NCI-H128 (cell line): ENCODE measurements at regions not wholly inside any gene's neighbourhood (a gene's known extent, or its start where the extent isn't known, plus 50 kb on each side); places are given as distances from the start of the nearest gene placed in this dataset.
"Not testable (repeated sequence)": the region's sequence is repeated elsewhere in the genome, so short reads cannot be mapped to it uniquely, and the experiment has no call there.

Experiments
- DNase-seq: peaks from one replicate; lab custom pipeline; 2025; ENCODE audit not compliant: unreplicated experiment; lab: John Stamatoyannopoulos, UW

DNA sequence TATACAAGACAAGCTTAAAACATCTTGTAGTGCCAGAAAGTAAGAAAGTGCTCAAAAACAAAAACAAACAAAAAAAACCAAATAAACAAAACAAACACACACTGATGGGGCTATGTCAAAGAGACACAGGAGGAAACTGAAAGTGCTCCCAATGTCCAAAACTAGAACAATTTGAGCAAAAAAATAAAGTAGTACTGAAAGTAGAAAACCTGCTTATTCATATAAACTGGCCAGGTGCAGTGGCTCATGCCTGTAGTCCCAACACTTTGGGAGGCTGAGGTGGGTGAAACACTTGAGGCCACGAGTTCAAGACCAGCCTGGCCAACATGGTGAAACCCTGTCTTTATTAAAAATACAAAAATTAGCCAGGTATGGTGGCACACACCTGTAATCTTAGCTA is 129.9 kb downstream of the GLUL start:
- no peak for DNase-seq

DNA sequence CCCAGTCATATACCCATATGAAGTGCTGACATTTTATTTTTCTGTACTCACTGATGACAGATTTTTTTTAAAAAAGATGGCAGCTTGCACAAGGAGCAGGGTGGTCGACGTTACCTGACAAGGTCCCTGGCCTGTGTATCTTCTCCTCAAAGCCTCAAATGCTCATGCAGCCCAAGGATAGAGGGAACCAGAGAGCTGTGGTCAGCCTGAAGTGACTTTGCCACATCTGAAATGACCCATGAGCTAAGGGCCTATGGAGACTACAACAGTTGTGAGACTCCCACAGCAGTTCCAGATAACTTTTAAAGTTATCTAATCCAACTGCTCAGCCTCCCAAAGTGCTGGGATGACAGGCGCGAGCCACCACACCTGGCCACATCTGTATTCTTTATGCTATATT is 131.1 kb downstream of the GLUL start:
- no peak for DNase-seq

DNA sequence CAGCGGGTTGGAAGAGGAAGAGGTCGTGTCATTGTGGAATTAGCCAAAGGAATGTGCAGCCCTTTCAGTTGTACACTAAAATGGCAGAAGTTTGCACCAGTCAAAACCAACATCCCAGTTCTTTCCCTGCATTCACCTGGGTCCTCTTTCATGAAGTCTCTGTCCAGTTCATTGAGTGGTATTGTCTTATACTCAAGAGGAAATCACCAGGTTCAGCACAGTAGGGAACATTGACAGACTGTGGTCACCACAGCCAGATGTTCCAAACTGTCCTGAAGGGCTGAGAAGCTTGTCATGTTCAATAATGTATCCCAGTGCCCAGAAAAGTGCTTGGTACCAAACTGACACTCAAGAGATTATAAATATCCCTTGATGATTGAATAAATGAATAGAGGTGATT is 131.6 kb downstream of the GLUL start:
- DNase-seq = no peak

DNA sequence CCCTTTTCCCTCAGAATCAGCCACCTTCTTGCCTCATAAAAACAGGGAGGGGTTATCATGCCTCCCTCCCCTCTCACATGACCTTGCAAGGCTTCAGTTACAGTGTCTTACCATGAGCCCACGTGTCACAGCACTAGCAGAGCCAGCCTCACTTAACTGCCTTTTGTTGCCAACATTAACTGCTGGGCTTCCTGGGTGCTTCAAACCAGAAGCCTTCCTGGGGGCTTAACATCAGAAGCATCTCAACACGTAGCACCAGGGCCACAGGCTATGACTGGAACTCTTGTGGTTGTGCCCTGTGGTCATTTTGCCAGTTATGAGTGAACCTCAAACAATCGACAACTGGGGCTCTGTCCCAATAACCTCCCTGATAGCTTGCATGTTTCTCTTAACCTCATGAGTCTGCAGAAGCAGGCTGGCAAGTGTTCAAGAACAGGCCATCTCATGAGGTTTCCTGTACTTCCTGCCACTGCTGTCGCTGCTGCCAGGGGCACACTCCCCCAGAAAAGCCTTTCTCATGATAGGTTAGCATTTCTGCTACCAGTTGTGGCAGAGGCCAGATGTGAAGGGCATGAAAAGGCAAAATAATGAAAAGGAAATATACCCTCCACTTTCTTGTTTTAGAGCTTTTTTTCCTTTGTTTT is 132.2 kb downstream of the GLUL start:
- no peak for DNase-seq

DNA sequence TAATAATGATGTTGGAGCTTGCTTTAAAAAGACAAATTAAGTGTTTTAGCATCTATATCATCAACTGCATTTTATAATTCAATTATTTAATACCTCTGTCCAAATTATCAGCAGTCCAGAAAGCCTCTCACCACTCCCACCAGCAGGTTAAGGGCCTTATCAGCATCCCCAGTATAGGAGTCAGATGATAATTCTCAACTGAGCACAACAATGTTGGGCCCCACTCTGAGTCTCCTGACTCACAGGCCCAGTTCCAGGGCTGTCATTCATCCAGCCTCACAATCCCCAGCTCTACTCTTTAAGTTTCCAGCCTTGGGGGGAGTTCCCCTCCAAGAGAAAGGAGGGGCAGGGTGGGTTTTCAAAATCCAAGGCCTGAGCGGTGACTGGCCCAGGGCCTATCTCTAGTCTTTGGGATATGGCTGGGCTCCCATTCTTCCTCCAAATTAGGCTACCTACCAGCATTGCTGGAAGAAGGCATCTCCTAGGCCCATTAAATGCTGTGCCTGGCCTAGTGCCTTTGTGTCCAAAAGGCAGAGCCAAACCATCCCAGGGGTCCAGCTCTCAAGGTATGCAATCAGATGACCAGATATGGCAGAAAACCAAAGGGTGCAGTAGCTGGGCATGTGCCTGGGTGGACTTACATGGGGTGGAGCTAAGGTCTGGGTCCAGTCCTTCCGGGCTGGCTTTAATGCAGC is 134.1 kb downstream of the GLUL start:
- no peak for DNase-seq

DNA sequence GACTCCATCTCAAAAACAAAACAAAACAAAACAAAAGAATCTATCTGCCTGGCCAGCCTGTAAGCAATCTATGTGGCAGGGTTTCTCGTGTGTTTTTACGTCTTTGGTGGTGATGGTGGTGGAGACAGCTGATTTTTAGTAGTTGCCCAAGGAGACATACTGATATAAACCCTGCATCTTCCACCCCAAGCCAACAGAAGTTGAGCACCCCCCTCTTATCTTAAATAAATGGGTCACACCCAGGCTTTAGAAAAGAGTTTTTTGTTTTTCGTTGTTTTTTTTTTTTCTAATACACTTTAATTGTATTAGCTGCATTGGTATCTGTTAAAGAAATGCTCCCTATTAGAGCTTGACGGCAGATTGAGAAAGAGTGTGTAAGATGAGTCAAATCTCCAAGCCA is 134.7 kb downstream of the GLUL start:
- DNase-seq = no peak

DNA sequence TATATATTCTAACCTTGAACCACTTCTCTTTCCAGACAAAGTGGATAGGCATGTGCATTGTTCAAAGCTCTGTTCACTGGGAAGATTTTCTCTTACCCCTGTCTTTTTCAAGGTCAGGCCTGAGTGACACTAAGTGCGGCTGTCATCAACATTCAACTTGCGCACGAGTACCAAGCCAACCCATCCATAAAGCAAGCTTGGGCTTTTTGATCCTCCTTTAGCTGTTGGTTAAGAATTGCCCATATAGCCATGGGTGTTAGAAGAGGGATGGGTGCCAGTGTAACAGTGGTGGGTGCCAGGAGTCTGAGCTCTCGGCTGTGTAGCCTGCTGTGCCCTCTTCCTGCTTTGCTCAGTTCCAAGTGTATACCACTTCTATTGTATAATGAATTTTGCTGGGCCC is 136.1 kb downstream of the GLUL start:
- DNase-seq = no peak

DNA sequence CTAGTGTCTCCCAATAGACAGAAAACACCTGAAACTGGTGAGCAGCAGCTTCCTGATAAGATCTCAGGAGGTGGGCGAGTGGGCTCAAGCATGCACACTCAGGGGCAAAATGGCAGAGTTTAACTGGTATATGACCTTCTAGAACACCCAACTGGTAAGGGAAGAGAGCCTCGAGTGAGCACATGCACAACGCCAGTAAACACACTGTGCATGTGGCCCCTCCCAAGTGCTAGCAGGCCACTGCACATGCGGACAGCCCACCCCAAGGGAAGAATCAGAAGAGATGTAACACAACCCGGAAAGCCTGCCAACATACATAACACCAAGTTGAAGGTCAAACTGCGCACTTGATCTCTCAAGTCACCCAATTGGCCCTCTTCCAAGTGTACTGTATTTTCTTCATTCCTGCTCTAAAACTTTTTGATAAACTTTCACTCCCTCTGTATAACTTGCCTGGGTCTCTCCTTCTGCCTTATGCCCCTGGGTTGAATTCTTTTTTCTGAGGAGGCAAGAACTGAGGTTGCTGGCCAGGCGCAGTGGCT is 138.2 kb downstream of the GLUL start:
- no peak for DNase-seq

DNA sequence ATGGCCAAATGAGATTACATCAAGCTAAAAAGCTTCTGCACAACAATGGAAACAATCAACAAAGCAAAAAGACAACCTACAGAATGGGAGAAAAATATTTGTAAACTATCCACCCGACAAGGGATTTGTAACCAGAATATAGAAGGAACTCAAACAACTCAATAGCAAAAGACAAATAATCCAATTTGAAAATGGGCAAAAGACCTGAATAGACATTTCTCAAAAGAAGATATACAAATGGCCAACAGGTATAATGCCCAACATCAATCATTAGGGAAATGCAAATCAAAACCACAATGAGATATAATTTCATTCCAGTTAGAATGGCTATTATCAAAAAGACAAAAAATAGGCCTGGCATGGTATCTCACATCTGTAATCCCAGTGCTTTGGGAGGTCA is 140.0 kb downstream of the GLUL start:
- no peak for DNase-seq

DNA sequence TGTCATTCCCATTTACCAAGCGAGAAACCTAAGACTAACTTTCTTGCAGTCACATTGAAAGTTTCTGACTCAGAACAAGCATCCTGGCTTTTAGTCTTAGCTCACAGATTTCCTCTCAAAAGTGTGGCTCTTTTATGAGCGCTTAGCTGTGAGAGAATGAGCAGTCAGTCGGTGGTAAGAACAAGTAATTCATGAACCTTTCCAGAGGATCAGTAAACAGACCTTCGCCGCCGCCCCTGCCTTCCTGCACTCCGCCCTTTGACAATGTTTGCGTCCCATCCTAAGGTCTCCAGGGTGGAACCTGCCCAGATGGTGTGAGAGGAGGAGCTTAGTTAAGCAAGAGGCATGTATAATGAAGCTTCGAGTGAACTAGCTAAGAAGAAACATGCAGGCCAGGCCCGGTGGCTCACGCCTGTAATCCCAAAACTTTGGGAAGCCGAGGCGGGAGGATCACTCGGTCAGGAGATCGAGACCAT is 142.4 kb downstream of the GLUL start:
- DNase-seq = no peak

DNA sequence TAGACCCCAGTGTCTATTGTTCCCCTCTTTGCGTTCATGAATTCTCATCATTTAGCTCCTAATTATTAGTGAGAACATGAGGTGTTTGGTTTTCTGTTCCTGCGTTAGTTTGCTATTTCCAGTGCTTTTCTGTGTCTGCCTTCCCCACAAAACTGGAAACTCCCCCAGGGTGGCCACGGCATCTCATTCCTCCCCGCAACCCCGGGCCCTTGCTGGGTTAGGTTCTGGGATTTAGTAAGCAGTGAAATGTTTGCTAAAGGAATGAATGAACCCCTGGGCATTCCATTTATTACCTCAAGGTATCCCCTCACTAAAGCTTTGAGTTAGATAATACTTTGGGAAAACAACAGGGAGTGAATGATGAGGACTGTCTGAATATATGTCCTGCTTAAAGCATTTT is 142.9 kb downstream of the GLUL start:
- DNase-seq = no peak

DNA sequence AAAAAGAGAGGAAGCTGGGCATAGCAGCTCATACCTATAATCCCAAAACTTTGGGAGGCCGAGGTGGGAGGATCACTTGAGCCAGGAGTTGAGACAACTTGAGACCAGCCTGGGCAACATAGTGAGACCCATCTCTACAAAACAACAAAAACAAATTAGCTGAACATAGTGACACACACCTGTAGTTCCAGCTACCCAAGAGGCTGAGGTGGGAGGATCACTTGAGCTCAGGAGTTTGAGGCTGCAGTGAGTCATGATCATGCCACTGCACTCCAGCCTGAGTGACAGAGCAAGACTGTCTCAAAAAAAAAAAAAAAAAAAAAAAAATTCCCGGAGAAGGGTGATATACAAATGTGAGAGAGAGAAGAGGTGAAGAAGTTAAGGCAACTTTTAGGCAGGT is 143.8 kb downstream of the GLUL start:
- DNase-seq = not testable (repeated sequence)

DNA sequence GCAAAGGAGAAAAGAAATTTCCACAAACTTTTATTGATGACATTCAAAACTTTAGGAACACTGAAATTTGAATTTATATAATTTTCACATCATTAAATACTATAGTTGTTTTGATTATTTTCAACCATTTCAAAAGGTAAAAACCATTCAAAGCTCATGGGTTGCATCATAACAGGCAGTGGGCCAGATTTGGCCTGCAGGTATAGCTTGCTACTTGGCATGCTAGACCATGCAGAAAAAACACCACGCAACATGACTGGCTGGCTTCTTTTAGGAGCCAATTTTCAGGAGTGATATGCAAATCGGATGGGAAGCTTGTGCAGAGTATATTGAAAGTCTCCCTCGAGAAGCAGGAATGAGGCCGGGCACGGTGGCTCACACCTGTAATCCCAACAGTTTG is 144.8 kb downstream of the GLUL start:
- no peak for DNase-seq

DNA sequence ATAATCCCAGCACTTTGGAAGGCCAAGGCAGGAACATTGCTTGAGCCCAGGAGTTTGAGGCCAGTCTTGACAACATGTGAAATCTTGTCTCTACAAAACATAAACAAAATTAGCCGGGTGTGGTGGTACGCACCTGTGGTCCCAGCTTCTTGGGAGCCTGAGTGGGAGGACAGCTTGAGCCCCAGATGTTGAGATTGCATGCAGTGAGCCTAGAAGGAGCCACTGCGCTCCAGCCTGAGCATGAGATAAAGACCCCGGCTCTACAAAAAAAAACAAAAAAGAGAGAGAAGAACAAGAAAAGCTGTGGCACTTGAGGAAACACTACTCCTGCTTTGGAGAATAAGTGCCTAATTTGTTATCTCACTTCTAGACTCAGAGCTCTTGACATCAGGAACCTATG is 146.6 kb downstream of the GLUL start:
- no peak for DNase-seq

DNA sequence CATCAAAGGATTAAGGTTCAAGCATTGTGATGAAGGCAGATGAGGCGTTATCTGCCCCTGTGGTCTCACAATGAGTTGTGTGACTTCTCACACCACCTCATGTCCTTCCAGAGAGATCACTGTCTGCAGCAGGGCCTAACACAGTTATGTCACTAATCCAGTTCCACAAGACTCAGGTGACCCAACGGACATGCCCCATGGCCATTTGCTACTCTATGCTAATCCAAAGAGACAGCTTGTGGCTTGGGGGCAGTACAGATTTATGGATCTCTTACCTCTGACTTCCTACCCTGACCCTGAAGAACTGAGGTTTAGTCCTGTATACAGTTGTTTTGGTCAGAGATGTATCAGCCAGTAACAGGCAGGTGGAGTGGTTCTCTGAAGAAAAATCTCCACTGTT is 147.1 kb downstream of the GLUL start:
- DNase-seq = no peak

DNA sequence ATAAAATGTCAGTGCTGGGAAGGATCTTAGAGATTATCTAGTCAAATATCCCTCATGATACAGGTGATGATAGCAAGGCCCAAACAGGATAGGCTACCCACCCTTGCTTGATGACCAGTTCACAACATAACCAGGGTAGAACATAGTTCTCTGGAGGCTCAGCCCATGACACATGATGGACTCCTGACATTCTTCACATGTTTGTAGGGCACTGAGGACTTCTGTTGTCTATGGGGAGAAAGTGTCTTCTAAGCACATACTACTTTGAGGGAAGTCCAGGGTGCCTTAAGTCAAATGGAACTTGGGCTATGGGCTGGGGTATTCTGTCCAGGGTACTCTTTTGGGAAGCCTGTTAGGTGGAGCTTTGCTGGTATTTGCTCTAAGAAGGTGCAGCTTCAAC is 148.9 kb downstream of the GLUL start:
- DNase-seq = no peak

DNA sequence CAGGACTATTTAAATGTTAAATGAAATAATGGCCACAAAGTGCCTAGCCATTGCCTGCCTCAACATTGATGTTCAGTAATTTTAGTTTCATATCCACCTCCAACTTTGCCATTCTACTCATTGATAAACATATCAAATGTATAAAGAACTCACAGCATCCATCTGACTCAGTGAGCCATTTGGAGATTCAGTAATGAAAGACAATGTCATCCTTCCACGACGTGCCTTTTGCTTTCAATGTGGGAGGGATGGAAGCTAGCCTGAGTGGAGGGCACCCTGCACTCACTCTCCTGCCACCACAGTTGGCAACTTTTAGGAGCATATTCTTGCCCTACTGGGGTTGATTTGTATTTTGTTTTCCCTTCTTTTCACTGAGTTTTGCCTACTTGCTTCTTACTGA is 151.5 kb downstream of the GLUL start:
- DNase-seq = no peak

DNA sequence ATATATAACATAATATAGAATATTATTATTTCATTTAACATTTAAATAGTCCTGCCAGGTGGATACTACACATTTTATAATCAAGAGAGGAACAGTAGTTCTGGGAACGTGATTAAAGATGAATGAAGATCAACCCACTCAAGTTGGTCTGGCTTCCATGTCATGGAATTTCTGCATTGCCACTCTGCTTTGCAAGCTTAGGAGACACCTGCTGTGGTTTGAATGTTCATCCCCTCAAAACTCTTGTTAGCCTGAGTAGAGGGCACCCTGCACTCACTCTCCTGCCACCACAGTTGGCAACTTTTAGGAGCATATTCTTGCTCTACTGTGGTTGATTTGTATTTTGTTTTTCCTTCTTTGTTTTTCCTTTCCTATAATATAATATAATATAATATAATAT is 153.2 kb downstream of the GLUL start:
- DNase-seq = no peak

DNA sequence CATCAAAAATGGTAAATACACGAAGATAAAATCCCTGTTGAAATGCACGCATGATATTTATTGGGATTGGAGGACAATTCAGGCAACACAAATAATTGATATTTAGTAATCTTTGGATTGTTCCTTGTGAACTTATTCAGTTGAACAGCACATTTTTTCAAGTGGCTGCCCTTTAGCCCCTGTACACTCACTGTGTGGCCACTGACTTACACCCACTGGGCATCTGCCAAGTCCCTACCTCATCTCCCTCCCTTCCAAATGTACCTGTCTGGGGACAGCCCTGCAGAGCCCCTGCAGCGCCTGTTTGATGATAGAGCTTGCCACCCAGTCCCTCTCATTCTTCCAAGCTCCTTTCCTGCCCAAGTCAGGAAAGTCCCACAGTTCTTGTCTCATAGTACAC is 154.3 kb downstream of the GLUL start:
- DNase-seq = no peak

DNA sequence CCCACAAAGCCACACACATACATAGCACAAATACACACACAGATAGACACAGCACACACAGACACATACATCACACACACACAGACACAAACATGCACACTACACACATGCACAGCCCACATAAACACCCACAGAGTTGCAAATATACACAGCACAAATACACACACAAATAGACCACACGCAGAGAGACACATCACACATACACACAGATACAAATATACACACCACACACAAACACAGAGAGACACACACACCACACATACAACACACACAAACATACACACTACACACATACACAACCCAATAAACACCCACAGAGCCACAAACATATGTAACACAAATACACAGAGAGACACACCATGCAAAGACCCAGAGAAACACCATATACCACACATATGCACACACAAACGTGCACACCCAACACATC is 154.9 kb downstream of the GLUL start:
- no peak for DNase-seq

DNA sequence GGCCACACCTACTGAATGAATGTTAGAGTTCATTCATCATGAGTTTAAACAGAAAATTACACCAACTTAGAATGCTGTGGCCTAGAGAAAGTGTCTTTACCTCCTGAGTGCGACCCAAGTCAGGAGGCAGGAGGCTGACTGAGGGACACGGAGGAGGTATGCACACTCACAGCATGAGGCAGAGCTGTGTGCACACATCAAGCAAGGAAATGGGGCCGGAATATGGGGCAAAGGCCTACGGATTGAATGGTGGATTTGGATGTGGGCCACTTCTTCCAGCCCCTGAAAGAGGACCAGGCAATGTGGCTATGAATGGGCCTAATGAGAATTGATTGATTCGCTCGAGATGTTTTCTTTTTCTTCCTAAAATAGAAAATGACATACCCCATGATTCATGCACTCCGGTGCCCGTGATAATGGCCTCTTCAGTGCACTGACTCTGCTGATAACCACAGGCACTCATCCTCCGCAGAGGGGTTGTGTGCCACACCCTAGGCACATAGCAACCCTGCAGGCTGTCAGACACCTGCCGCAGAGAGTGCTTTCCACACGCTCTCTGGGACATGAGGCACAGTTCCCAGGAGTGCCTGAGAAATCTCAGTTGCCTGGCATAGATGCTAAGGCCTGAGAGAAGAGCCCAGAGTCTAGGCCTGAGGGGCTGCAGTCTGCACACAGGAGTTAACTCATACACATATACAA is 155.5 kb downstream of the GLUL start:
- DNase-seq = peak; percentile 88

DNA sequence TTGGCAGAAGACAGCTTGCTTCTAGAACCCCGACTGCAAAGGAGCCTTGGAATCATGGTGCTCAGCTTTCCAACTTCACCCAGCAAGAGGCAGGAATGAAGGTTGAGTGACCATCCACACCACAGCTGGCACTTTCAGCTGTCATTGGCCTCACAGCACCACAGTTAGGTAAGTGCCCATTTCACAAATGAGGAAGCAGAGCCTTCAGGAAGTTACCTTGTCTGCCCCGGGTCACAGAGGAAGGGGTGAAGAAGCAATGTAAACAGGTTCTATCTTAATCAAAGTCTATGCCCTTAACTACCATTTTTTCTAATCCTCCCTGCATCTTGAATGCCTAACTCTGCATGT is 156.0 kb downstream of the GLUL start:
- no peak for DNase-seq
